AG09319 (cell line): ENCODE measurements at regions not wholly inside any gene's neighbourhood (a gene's known extent, or its start where the extent isn't known, plus 50 kb on each side); places are given as distances from the start of the nearest gene placed in this dataset.
"Not testable (repeated sequence)": the region's sequence is repeated elsewhere in the genome, so short reads cannot be mapped to it uniquely, and the experiment has no call there.

Source experiments
- DNase-seq: peaks from one replicate; pipeline ENCODE4 v3.0.0-alpha.2; 2010; ENCODE audit warnings: low read depth; ENCODE audit errors: extremely low read depth
- TF ChIP-seq, protein P1 (sequence below): IDR thresholded peaks from 2 replicates; pipeline ENCODE4 v1.5.1; 2011; ENCODE audit warnings: low read depth, mild to moderate bottlenecking, inconsistent platforms, low read length, moderate library complexity

DNA sequence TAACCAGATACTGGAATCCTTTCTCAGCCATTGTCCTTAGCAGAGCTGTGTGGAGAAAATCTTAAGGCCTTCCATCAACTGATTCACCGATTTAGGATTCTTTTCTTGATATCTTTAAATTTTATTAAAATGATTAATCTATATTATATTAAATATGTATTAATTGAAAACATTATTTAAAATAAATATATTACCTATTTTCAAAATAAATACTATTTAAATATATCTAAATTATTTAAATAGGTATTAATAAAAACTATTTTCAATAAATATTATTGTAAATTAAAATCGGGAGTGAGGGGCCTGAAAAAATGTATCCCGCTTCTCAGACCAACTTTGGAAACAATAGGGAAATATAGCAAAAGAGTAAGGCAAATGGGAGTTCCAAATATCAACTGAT is 94.0 kb upstream of the HPF1 start:
- DNase-seq: no peak
- TF ChIP-seq, protein P1, sequence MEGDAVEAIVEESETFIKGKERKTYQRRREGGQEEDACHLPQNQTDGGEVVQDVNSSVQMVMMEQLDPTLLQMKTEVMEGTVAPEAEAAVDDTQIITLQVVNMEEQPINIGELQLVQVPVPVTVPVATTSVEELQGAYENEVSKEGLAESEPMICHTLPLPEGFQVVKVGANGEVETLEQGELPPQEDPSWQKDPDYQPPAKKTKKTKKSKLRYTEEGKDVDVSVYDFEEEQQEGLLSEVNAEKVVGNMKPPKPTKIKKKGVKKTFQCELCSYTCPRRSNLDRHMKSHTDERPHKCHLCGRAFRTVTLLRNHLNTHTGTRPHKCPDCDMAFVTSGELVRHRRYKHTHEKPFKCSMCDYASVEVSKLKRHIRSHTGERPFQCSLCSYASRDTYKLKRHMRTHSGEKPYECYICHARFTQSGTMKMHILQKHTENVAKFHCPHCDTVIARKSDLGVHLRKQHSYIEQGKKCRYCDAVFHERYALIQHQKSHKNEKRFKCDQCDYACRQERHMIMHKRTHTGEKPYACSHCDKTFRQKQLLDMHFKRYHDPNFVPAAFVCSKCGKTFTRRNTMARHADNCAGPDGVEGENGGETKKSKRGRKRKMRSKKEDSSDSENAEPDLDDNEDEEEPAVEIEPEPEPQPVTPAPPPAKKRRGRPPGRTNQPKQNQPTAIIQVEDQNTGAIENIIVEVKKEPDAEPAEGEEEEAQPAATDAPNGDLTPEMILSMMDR: no peak

DNA sequence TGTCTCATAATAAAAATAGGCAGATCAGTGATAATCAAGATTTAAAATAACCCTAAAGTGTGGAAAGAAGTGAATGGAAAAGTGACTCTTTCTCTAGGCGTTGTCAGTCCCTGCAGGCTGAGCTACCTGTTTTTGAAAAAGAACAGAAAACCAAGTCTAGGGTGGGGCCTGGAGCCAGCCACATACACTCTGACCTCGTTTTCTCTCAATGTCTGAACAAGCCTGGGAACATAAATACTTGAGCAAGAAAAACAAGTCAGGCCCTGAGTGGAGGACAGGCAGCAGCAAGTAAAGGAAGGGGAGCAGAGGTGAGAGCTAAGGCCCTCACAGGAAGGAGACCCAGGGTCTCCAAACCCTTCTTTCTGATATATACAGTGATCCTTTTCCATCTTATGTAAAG is 91.7 kb upstream of the HPF1 start:
- no peak for DNase-seq
- TF ChIP-seq, protein P1: no peak

DNA sequence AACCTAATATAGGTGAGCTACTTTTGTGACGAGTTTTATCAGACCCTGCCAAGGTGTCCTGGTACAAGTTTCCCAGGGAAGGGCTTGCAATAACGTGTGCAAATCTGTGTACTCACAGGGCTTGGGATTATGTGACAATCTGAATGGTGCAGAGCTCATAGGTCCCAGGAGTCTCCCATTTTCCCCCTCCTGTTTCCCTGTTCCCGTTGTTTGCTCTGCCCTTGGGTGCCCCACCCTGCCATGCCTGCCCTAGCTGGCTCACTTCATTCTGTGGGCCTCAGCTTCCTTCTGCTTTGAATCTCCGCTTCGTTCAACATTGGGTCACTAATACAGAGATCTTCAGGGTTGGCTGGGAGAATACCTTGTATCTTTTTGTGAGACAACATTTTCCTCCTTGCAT is 90.3 kb upstream of the HPF1 start:
- DNase-seq: no peak
- TF ChIP-seq, protein P1: no peak

DNA sequence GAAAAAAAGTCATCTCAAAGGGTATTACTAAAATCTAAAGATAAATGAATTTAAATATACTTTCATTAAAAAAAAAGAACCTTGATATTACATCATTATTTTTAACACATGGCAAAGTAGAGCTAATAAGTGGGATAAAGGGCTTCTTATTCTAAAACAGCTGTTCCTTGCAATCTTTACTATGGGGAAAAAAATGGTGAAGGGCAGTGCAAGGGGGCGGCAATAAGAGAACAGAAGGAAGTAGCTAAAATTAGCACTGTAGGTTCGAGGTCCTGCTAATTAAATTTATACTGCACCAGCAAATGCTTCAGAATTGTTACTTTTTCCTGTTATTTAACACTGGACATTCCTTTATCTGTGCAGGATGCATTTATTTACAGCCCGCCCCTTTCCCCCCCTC is 89.4 kb upstream of the HPF1 start:
- no peak for DNase-seq
- TF ChIP-seq, protein P1: no peak

DNA sequence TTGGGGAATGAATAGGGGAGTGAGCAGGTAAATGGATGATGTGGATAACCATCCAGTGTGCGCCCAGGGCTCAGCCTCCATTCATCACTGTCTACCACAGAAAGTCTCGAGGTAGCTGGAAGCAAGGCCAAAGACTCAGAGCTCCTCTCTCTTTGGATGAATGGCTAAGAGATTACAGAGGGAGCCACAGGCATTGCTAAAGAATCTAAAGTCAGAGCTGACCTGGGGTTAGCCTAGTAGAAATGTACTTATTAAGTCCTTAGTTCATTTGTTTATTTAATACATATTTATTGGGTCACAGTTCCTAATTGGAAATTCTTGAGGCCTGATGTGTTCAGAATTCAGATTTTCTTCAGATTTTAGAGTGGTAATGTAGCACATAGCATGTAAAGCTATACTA is 88.7 kb upstream of the HPF1 start:
- TF ChIP-seq, protein P1: no peak
- DNase-seq: no peak

DNA sequence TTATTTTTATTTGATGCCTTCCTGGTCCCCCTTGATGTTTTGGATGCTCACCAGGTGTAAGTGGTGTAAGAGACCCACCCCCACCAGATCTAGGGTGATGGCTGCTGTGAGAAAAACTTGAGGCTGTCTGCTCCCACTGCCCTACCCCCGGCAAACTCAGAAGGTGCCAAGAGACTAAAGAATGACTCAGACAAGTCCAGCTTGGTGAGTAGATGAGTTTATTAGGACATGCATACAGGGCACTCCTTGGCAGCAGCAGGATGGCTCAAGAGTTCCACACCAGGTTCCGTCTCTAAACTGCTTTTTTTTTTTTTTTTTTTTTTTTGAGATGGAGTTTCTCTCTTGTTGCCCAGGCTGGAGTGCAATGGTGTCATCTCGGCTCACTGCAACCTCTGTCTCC is 84.0 kb upstream of the HPF1 start:
- DNase-seq: no peak
- TF ChIP-seq, protein P1: no peak

DNA sequence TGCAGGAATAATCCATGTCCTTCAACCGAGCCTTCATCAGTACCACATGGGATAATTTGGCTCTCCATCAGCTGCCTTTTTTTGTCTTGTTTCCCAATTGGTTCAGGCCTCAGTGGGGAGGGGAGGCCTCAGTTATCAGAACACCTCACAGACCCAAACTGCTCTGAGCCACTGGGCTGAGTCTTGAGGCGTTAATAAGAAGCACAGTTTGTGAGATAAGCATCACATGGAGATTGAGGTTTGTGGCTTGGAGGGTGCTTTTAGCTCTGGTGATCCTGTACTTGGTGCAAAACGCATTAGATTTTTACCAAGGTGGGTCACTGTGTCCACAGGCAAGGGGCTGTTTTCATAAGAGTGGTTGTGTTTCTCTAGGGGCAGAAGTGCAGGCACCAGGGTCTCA is 82.8 kb upstream of the HPF1 start:
- TF ChIP-seq, protein P1: no peak
- DNase-seq: no peak

DNA sequence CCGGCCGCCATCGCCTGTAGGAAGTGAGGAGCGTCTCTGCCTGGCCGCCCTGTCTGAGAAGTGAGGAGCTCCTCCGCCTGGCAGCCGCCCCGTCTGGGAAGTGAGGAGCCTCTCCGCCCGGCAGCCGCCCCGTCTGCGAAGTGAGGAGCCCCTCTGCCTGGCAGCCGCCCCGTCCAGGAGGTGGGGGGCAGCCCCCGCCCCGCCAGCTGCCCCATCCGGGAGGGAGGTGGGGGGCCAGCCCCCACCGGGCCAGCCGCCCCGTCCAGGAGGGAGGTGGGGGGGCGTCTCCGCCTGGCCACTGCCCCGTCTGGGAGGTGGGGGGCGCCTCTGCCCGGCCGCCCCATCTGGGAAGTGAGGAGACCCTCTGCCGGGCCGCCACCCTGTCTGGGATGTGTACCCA is 70.6 kb upstream of the HPF1 start:
- DNase-seq: not testable (repeated sequence)
